Epidermal melanocyte (primary cell): ENCODE measurements at regions not wholly inside any gene's neighbourhood (a gene's known extent, or its start where the extent isn't known, plus 50 kb on each side); places are given as distances from the start of the nearest gene placed in this dataset.

Experiments
- DNase-seq: peaks from one replicate; pipeline ENCODE4 v3.0.0; 2011; ENCODE audit warnings: low spot score; ENCODE audit not compliant: insufficient read length

DNA sequence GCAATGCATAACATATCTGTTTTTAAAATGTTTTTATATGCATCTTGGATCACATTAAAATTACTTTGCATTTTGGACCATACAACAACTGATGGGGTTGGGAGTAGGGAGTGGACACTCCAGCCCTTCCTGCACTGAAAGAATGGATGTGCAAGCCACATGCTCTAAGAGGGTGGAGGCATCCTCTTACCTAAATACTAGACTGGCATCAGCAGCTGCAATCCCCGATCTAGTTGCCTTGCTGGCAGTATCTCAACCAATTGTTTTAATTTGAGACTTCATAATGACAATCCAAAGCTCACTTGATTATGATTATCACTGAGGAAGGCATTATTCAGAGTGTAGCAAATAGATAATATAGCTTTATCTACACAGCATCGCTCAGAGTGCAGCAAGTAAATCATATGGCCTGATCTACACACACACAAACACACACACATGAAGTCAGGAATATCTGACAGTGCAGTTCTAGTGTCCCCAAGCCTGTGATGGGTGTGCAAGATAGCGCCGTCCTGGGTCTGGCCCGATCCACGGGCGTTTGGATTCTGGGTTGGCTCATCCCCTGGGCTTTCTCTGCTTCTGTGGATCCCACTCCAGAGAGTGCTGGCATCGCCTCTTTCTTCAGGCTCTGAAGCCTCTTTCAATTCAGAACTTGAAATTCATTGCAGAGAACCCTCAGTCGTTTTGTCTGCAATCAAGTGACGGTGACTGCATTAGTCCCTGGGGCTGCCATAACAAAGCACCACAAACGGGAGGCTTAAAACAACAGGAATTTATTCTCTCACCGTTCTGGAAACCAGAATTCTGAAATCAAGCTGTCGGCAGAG is 181.3 kb downstream of the ETS2 start:
- DNase-seq, result no peak

DNA sequence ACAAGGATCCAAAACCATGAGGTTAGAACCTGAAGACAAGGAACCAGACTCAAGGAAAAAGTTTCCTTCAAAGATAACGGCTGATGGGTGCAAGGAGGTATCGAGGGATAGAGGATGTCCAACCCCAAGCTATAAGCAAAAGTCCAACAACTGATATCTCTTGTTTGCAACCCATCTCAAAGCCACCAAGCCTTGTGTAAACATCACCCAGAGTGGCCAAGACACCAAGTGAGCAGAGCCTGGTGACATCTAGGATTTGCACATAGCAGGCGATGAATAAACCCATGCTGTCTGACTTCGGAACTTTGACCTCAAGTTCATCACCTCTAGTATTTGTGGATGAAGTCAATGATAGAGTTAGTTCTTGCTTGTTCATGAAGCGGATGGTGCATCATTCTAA is 180.7 kb downstream of the ETS2 start:
- no peak for DNase-seq

DNA sequence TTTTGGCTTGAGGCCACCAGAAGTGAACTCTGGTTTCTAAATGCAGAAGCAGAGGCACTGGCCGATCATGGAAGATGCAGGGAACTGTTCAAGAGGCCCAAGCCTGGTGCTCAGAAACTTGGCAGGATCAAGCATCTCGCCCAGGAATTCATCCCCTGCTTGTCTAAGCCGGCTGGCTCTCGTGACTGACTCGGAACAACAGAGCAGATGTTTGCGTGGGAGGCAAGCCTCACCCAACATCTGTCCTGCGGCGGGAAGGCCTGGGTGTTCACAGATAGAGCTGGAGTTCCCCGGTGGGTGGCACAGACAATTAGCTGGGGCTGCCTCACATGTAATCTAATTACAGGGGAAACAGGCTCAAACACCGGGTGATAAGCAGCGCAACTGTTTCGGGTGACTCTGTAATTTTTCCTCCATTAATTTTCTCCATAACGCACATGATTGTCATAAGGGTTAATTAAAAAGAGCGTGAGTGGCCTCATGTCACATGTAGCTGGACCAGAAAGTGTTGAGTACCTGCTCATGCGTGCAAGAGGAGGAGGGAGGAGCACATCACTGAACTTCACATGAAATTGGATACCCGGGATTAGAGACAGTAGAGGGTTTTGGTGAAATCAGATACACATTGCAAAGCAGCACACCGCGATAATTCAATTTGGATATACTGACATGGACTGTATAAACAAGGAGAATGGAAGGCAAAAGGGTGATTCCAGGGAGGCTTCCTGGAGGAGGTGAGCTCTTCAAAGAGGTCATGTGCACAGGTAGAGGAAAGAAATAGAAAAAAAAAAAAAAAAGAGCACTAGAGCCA is 180.0 kb downstream of the ETS2 start:
- peak; percentile 82 for DNase-seq

DNA sequence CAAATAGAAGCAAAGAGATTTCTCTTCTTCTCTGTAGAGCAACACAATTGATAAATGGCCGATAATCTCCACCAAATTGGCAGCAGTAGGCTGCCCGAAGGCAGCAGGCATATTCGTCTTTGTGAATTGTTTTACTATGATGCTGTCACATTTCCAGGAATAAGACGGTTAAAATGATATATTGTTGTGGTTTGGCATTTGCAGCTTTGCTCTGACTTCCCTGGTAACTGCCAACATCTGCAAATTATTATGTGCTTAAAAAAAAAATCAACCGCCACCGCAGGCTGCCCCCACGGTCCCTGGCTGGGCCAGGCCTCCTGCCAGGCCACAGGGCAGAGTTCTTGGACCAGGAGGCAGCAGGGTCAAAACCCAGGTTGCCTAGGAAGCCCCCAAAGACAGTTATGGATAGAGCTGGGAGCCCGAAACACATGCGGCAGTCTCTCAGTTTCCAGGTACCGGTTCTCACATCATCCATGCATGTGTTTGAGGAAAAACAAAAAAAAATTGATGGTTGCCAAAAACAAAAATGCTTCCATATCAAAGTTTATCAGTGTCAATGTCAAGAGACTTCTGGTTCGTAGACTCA is 179.3 kb downstream of the ETS2 start:
- DNase-seq, result no peak

DNA sequence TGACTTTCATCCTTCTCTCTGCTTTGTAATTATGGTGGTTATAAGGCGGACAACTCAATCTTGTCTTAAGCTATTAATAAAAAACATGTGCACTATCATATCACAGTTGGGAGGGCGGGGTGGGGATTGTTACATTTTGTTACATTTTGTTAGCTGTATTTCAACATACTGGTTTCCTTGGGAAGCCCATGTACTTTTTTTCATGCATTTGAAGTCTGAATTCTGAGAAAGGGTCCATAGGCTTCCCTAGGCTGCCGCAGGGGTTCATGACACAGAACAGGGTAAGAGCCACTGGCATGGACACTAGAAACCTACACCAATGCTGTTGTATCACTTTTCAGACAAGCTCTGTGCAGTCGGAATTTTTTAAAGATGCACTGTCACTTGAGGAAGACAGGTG is 178.8 kb downstream of the ETS2 start:
- no peak for DNase-seq

DNA sequence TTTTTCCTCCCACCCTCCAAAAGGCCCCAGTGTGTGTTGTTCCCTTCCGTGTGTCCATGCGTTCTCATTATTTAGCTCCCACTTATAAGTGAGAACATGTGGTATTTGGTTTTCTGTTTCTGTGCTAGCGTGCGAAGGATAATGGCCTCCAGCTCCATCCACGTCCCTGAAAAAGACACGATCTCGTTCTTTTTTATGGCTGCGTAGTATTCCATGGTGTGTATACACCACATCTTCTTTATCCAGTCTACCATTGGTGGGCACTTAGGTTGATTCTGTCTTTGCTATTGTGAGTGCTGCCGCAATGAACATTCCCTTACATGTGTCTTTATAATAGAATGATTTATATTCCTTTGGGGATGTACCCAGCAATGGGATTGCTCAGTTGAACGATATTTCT is 177.8 kb downstream of the ETS2 start:
- no peak for DNase-seq

DNA sequence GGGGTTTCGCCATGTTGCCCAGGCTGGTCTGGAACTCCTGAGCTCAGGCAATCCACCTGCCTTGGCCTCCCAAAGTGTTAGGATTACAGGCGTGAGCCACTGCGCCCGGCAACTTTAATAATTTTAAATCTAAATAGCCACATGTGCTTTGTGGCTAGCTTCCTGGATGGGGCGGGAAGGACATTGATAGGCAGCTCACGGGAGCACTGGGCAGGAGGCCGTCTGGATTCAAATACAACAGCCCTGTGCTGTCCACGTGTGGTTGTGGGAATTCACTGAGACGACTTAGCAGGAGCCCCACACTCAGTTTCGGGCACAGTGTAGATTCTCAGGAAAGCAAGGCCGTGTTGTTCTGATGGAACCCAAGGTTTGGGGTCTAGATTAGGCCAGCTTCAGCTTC is 177.1 kb downstream of the ETS2 start:
- no peak for DNase-seq

DNA sequence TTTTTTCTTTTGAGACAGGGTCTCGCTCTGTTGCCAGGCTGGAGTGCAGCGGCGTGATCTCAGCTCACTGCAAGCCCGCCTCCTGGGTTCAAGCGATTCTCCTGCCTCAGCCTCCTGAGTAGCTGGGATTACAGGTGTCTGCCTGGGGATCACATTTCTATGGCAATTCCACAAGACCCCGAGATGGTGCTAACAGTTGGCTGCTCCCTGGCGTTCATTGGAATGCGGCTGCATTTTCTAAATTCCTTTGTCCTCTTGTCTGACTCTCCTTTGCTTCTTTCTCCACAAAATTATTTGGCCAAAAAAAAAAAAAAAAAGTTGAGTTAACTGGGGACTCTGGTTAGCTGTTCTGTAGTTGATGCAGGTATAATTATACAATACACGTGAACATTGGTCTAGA is 176.4 kb downstream of the ETS2 start:
- DNase-seq, result no peak

DNA sequence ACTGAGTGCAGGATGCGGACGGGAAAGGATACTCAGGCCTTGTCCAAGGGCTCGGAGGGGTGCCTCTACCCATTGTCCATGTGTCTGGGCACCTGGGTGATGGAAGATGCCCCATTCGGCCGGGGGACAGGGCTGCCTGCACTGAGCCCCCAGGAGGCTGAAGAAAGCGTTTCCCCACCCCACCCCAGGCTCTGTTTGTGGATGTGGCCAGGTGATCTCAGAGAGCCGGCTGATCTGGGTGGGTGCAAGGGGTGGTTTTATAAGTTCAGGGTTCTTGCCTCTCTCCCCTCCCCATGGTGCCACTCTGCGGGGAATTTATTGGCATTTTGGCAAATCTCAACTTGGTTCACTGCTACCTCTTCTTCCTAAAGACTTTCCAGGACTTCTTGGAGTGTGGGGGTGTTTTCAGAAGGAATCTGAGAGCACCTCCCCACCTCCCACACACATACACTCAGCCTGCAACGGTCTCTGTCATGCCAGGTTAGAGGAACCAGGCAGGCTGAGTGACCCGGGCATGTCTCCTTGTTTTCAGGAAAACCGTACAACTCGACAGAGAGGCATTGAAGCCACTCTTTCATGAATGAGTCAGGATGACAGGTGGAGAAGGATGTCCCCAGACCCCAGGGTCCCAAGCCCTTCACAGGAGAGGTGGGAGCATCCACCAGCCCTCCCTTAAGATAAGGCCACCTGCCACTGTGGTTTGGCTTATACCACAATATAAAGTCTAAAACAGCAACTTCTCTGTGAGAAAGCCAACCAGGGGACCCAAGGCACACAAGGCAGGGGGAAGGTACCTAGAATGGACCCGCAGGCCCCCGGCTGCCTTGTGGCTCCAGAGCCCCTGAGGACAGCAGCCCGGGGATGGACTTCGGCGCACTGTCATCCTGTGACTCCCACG is 174.9 kb downstream of the ETS2 start:
- no peak for DNase-seq

DNA sequence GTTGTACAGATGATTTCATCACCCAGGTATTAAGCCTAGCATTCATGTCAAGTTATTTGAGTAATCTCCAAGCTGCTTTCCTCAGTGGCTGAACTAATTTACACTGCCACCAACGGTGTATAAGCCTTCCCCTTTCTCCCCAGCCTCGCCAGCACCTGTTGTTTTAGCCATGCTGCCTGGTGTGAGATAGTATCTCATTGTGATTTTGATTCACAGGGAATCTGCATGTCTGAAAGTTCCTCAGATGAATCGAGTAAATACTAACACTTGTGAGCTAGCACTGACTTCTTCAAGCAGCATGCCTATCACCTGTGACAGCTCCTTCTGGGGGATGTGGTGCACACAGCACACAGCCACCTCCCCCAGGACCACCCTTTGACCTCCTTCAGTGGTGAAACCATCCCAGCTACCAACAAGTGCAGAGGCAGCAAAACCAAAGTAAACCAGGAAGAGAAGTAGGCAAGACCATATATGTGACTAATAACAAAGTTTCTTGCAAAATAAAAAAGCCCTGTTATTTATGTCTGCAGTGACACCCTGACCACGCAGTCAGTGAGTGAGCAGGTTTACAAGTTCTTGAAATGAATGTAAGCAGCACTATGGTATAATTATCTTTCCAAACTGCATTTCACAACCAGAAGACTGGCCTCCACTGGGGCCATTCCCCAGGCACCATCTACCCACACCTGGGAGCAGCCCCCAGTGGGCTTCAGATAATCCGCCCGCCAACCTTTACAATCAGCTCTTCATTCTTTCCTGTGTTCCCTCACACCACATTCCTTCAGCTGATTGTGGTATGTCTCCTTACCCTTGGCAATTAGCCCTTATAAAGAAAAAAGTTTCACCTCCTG is 173.8 kb downstream of the ETS2 start:
- DNase-seq, result no peak

DNA sequence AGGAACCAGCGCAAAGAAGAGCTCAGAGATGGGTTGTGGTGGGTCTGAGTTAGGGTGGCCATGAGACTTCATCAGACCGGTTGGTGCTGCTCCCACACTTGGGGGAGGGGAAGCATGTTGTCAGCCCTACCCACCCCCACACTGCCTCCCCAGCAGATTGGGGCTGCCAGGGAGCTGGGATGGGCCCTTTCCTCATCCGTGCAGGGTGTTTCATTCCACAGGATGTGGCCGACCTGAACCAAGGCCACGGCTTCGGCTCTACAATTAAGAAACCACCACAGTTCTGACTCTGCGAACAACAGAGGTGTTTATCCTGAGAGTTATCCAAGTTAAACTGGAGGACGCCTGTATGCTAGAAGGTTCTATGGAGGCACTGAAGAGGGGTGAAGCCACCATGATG is 171.2 kb downstream of the ETS2 start:
- DNase-seq, result no peak

DNA sequence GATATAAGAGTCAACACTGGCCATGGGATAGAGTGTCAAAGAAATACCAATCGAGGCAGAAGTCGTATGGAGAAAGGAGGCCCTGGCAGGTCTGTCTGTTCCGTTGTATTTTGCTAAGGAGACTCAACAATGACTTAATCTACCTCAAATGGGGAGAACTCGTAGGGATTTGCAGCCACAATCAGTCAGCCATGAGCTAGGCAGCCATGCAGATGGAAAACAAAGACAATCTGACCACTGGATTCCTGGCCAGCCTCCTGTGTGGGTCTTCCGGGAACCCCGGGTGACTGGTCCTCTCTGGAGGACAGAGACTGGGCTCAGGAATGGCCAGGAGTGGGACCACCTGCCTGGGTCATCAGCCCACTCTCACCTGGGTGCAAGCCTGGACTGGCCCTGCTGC is 167.8 kb downstream of the ETS2 start:
- DNase-seq, result no peak

DNA sequence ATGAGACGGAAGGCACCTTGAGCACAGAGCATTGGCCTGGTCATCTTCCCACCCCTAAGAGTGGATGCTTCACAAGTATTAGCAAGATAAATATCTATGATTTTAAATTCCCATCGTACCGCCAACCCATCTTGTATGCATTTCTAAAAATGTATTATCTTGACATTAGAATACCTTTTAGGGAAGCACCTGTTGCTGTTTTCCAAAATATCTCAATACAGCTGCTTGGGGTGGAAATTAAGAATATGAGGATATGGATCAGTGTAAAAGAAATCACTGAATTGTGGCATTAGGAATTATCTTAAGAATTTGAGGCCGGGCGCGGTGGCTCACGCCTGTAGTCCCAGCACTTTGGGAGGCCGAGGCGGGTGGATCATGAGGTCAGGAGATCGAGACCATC is 166.3 kb downstream of the ETS2 start:
- no peak for DNase-seq

DNA sequence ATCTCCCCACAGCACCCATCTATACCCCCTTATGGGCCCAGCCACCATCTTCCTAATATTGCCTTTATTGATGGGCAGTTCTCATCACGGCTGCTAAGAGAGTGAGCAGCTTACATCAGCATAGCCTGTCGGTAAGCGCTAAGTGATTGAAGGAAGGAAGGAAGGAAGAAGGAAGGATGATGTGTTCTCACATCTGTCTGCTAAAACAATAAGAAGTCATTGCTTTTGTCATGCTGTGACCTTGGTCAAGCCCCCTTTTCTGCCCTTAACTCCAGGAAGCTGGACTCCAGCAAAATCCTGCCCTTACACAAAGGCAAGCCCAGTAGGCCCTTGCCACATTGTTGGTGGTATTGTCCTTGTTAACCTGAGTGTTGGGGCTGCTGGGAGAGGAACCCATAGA is 165.0 kb downstream of the ETS2 start:
- DNase-seq, result no peak

DNA sequence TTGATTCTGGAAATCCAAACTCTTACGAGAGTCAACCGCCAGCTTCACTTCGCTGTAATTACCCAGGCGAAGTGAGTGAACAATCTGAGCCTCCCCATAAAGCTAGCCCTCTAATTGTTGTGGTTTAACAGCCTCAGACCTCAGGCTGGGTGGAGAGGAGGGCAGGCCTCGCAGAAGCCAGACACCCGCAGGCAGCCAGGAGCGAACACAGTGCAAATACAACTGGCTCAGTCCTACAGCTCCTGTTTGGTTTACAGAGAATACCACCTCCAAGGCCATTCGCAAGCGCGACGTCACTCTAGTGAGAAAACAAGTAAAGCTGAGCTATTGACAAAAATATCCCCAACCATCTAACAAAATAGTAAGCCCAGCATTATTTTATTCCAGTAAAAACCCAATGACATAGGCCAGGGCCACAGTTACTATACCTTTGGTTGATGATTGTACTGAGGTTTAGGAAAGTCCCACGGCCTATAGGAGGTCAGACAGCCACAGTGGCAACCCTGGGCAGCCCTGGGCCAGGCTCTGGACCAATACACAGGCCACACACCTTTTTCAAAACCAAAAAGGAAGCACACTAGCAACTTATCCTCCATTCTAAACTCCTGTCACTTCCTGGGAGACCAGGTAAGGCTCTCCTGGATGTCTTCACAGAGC is 163.3 kb downstream of the ETS2 start:
- DNase-seq, result no peak

DNA sequence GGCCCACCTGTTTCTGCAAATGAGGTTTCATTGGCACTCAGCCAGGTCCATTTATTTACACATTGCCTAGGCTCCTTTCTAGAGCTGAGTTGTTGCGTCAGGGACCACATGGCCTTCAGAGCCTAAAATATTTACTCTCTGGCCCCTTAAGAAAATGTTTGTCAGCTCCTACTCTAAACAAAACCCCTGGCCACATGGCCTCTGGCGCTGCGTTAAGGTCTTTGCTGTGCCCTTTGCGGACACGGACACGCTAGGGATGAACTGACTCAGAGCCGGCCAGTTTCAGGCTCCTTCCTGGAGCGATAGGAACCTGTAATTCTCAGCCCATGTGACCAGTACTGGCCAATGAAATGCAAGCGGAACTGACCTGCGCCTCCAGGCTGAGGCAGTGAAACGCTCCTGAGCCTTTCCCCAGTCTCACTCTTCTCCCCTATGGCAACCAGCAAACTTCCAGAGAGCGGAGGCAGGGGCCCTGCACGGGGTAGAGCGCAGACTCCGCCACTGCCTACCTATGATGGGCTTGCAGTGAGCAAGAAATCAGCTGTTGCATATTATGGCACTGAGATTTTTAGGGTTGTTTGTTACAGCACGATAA is 160.3 kb downstream of the ETS2 start:
- DNase-seq, result no peak

DNA sequence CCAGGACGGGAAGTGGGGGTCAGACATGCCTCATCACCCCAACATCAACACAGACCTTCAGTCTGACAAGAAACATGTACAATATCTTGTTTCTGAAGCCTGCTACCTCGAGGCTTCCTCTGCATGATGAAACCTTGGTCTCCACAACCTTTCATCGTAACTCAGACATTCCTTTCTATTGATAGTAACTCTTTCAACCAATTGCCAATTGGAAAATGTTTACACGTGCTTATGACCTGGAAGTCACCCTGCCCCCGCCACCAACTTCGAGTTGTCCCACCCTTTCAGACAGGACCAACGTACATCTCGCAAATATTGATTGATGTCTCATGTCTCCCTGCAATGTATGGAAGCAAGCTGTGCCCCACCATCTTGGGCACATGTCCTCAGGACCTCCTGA is 159.5 kb downstream of the ETS2 start:
- DNase-seq, result no peak

DNA sequence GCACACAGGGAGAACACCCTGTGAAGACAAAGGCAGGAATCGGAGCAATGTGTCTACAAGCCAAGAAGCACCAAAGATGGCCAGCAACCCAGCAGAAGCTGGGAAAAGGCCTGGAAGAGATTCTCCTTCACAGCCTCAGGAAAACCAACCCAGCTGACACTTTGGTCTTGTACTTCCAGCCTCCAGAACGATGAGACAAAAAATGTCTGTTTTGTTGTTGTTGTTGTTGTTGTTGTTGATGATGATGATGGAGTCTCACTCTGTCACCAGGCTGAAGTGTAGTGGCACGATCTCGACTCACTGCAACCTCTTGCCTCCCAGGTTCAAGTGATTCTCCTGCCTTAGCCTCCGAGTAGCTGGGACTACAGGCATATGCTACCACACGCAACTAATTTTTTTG is 157.3 kb downstream of the ETS2 start:
- DNase-seq, result no peak

DNA sequence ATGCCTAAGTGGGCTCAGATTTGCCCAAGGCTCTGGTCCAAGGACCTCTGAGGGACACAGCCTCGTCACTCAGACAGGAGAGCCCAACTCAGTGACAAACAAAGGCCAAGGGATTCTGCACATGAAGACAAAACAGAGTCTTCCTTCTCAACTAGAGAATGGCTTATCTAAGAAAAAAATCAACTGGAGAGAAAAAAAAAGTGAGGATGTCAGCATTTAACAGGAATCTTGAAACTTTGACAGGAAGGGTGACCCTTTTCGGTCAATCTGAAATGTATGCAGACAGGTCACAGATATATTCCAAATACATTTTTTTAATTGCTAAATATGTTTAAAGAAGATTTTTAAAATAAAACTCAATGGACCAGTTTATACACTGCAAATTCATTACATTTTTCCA is 154.5 kb downstream of the ETS2 start:
- DNase-seq, result no peak

DNA sequence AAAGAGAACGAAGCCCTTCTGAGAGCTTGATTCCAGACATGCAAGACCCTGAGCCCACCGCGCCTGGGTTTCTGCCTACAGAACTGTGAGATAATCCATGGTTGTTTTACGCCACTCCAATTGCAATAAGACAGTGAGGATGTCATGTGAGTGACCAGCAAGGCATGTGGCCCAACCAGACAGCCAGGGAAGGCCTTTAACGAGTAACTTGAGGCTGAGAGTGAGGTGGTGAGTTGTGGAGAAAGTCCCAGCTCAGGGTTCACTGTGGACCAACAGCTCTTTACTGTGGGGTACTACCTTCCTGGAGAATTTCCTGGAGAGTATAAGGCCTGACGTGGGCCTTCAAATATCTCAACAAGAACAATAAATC is 153.9 kb downstream of the ETS2 start:
- no peak for DNase-seq
